Activated CD4-positive, alpha-beta T cell treated with anti-CD3 and anti-CD28 coated beads, Interleukin-2, amount 10 ng/mL, durations not matched to agents 24 days and 14 days (primary cell): ENCODE measurements at regions not wholly inside any gene's neighbourhood (a gene's known extent, or its start where the extent isn't known, plus 50 kb on each side); places are given as distances from the start of the nearest gene placed in this dataset.

ENCODE experiments used
- DNase-seq: peaks from one replicate; pipeline ENCODE4 v3.0.0; 2022
- H3K27ac Mint-ChIP-seq: one replicate; pipeline ENCODE4 v1.8.0; 2022; ENCODE audit warnings: mild to moderate bottlenecking, mixed read lengths
- H3K27me3 Mint-ChIP-seq: one replicate; pipeline ENCODE4 v1.8.0; 2022; ENCODE audit warnings: mixed read lengths
- H3K36me3 Mint-ChIP-seq: one replicate; pipeline ENCODE4 v1.8.0; 2022; ENCODE audit warnings: low read depth, mild to moderate bottlenecking, mixed read lengths
- H3K4me1 Mint-ChIP-seq: one replicate; pipeline ENCODE4 v1.8.0; 2021; ENCODE audit warnings: mixed read lengths
- H3K4me3 Mint-ChIP-seq: one replicate; pipeline ENCODE4 v1.8.0; 2022; ENCODE audit warnings: mild to moderate bottlenecking, moderate library complexity, mixed read lengths
- H3K9me3 Mint-ChIP-seq: one replicate; pipeline ENCODE4 v1.8.0; 2021; ENCODE audit warnings: mixed read lengths
- intact Hi-C: fragments of 100-400 bp; cut with micrococcal nuclease; formaldehyde crosslinking; loops from one replicate; pipeline ENCODE4 v1.15.1; 2023

DNA sequence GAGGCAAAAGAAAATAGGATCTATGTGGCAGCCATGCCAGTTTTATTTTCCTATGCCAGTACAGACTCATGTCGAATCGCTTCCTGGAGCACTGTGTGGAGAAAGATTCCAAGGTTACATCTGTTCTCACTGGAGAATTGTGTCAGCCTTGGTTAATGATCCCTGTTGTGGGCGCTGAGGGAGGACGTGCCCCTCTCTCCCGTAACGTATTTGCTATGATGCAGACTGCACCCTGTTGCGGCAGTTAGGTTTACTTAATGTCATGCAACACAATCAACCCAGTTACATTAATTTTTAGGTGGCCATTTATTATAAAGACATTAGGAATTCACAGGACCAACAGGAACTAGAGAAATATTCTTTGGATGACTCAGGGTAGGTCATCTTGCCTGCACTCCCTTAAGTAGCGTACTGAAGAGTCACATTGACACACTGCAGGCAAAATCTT lies 892.9 kb downstream of the EFNB2 start:
- H3K36me3 Mint-ChIP-seq = no peaks in the 10 kb centered on the region
- H3K4me3 Mint-ChIP-seq = no peak overlapping the region
- no peaks in the 10 kb centered on the region for H3K9me3 Mint-ChIP-seq
- no peak overlapping the region for H3K27ac Mint-ChIP-seq
- intact Hi-C loops = no loop called here
- no peak for DNase-seq
- H3K27me3 Mint-ChIP-seq = no peaks in the 10 kb centered on the region
- H3K4me1 Mint-ChIP-seq = no peaks in the 10 kb centered on the region

DNA sequence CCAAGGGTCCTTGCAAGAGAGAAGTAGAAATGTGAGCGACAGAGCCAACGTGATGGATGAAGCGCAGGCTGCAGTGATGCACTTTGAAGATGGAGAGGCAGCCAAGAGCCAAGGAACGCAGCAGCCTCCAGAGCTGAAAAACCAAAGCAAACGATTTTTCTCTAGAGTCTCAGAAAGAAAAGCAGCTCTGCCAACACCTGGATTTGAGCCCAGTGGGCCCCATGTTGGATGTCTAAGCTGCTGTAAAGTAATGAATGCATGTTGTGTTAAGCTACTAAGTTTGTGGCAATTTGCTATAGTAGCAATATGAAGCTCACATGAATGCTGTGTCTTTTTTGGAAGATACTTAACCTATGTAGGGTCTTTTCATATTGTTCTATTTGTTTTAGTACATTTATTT lies 894.3 kb downstream of the EFNB2 start:
- H3K36me3 Mint-ChIP-seq = no peaks in the 10 kb centered on the region
- no peak overlapping the region for H3K27ac Mint-ChIP-seq
- no peaks in the 10 kb centered on the region for H3K9me3 Mint-ChIP-seq
- intact Hi-C loops = no loop called here
- no peaks in the 10 kb centered on the region for H3K4me1 Mint-ChIP-seq
- H3K4me3 Mint-ChIP-seq = no peak overlapping the region
- H3K27me3 Mint-ChIP-seq = no peaks in the 10 kb centered on the region
- no peak for DNase-seq

GRCh38 chr13:105638426-105638825 lies 897.0 kb downstream of the EFNB2 start:
- Mint-ChIP-seq H3K27me3 (no peaks in the 10 kb centered on the region), H3K36me3 (no peaks in the 10 kb centered on the region), H3K27ac (no peak overlapping the region), H3K9me3 (no peaks in the 10 kb centered on the region), H3K4me3 (no peak overlapping the region), H3K4me1 (no peaks in the 10 kb centered on the region)
- DNase-seq = no peak
- intact Hi-C loops = no loop called here

DNA sequence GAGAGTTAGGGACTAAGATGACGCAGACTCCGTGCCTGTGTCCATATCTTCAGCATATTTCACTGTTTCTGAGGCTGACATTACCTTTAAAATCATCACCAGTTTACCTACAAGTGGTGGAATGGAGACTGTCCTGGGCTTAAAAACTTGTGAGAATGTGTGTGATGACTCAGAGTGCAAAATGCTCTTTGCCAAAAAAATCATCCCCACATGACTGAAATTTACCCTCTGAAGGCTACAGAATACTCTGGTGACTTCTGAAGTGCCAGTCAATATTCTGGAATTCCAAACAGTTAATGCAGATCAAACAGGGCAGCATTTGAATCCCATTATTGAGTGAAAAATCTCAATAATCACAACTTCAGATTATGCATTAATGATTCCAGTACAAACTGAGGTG lies 901.4 kb downstream of the EFNB2 start:
- no peaks in the 10 kb centered on the region for H3K9me3 Mint-ChIP-seq
- no peak overlapping the region for H3K27ac Mint-ChIP-seq
- intact Hi-C loops = no loop called here
- H3K4me1 Mint-ChIP-seq = no peaks in the 10 kb centered on the region
- no peaks in the 10 kb centered on the region for H3K36me3 Mint-ChIP-seq
- no peaks in the 10 kb centered on the region for H3K27me3 Mint-ChIP-seq
- no peak overlapping the region for H3K4me3 Mint-ChIP-seq
- no peak for DNase-seq

GRCh38 chr13:105630431-105630830 lies 905.0 kb downstream of the EFNB2 start:
- H3K4me1 Mint-ChIP-seq = no peaks in the 10 kb centered on the region
- H3K36me3 Mint-ChIP-seq = no peaks in the 10 kb centered on the region
- no peaks in the 10 kb centered on the region for H3K27me3 Mint-ChIP-seq
- no peak overlapping the region for H3K27ac Mint-ChIP-seq
- no peaks in the 10 kb centered on the region for H3K9me3 Mint-ChIP-seq
- no peak overlapping the region for H3K4me3 Mint-ChIP-seq
- DNase-seq = no peak
- intact Hi-C loops = no loop called here

DNA sequence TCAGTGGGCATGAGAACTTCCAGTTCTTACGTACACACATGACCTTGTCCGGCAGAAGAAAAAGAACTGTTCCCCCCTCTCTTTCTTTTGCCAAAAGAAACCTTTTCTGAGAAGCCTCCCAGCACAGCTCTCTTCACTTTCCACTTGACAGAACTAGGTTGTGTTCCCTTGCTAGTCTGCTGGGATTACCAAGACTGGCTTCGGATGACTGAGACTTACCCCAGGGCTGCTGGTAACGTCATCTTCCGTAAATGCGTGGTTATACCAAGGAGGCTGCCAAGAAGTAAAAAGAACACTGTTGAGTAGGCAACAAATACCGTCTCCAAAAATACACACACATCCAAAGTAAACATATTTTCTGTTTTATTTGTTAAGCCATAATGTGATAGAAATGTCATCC lies 908.2 kb downstream of the EFNB2 start:
- Mint-ChIP-seq H3K36me3 (no peaks in the 10 kb centered on the region), H3K4me1 (no peaks in the 10 kb centered on the region), H3K9me3 (no peaks in the 10 kb centered on the region), H3K27me3 (no peaks in the 10 kb centered on the region), H3K27ac (no peak overlapping the region), H3K4me3 (no peak overlapping the region)
- no peak for DNase-seq
- intact Hi-C loops = no loop called here

DNA sequence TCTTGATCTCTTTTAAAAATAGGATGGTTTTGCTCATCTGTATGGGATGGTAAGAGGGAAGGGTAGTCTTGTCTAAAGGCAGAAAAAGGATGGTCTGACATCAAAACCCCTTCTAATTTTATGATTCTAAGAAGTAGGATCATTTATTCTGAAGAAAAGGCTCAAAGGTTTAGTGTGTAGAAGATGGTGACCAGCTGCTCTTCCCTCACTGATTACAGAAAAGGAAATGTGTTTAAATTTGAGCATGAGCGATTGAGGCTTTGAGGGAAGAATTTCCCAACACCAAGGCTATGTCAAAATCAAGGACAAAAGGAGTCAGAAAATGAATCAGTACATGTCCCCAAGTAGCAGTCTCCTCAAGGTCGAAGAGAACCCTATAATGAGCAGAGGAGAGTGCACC lies 909.8 kb downstream of the EFNB2 start:
- Mint-ChIP-seq H3K9me3 (no peaks in the 10 kb centered on the region), H3K36me3 (no peaks in the 10 kb centered on the region), H3K4me1 (no peaks in the 10 kb centered on the region), H3K27ac (no peak overlapping the region), H3K4me3 (no peak overlapping the region), H3K27me3 (no peaks in the 10 kb centered on the region)
- intact Hi-C loops = no loop called here
- DNase-seq = no peak

- DNase-seq = no peak
- Mint-ChIP-seq H3K4me3 (no peak overlapping the region), H3K27me3 (no peaks in the 10 kb centered on the region), H3K9me3 (no peaks in the 10 kb centered on the region), H3K27ac (no peak overlapping the region), H3K4me1 (no peaks in the 10 kb centered on the region), H3K36me3 (no peaks in the 10 kb centered on the region)
- intact Hi-C loops = no loop called here
Measured at GRCh38 chr13:105616333-105617075, 919.0 kb downstream of the EFNB2 start.

DNA sequence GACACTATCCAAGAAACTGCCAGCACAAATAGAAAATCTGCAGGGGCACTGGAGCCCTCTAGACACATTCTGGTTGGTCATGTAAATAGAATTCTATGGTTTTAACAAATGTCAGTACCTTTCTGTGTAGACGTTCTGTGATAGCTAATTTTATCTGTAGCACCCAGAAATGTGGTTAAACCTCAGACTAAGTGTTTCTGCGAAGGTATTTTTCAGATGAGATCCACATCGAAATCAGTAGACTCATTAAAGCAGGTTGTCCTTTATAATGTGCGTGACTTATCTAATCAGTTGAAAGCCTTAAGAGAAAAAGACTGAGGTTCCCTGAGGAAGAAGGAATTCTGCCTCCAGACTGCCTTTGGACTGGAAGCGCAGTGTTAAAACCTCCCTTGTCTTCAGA lies 922.9 kb downstream of the EFNB2 start:
- intact Hi-C loops = no loop called here
- H3K4me1 Mint-ChIP-seq = no peaks in the 10 kb centered on the region
- no peaks in the 10 kb centered on the region for H3K9me3 Mint-ChIP-seq
- DNase-seq = no peak
- no peak overlapping the region for H3K27ac Mint-ChIP-seq
- no peak overlapping the region for H3K4me3 Mint-ChIP-seq
- H3K27me3 Mint-ChIP-seq = no peaks in the 10 kb centered on the region
- H3K36me3 Mint-ChIP-seq = no peaks in the 10 kb centered on the region

DNA sequence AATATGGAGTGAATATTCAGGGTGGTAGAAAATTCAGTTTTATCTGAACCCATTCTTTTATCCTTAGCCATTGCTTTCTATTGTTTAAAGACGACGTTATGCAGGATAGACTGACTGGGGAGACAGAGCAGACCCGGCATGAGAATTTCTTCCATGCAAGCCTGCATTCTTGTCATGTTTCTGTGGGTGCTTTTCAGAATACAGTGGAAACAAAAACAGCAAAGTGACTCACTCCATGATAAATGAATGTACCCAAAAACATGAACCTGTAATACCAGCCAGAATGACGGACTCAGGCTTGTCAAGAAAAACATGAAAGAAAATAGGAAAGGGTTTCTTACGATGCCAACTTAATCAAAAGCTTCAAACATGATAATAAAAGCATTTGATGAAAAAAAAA lies 924.0 kb downstream of the EFNB2 start:
- Mint-ChIP-seq H3K4me3 (no peak overlapping the region), H3K27me3 (no peaks in the 10 kb centered on the region), H3K27ac (no peak overlapping the region), H3K4me1 (no peaks in the 10 kb centered on the region), H3K9me3 (no peaks in the 10 kb centered on the region), H3K36me3 (no peaks in the 10 kb centered on the region)
- intact Hi-C loops = no loop called here
- no peak for DNase-seq

- H3K4me1 Mint-ChIP-seq = no peaks in the 10 kb centered on the region
- H3K27me3 Mint-ChIP-seq = no peaks in the 10 kb centered on the region
- no peak for DNase-seq
- H3K27ac Mint-ChIP-seq = no peak overlapping the region
- no peak overlapping the region for H3K4me3 Mint-ChIP-seq
- no peaks in the 10 kb centered on the region for H3K36me3 Mint-ChIP-seq
- intact Hi-C loops = no loop called here
- H3K9me3 Mint-ChIP-seq = no peaks in the 10 kb centered on the region
Measured at GRCh38 chr13:105608104-105608503, 927.4 kb downstream of the EFNB2 start.

DNA sequence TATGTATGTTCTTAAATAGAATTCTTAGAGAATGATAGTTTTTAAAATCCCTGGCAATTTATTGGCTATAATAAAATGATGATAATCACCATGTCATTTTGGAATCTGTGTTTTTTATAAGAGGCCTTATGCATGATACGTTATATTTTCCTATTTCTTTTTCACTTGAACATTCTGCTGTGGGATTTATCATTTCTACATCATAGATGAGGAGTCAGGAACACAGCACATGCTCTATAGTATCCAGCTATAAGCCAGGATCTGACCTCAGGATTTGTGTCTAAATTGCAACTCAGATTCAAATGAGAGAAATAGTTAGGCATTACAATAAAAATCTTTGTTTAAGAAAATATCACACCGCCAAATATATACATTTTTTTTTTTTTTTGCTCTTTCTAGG lies 928.0 kb downstream of the EFNB2 start:
- H3K36me3 Mint-ChIP-seq = no peaks in the 10 kb centered on the region
- H3K27ac Mint-ChIP-seq = no peak overlapping the region
- no peaks in the 10 kb centered on the region for H3K27me3 Mint-ChIP-seq
- H3K4me1 Mint-ChIP-seq = no peaks in the 10 kb centered on the region
- no peaks in the 10 kb centered on the region for H3K9me3 Mint-ChIP-seq
- no peak for DNase-seq
- intact Hi-C loops = no loop called here
- no peak overlapping the region for H3K4me3 Mint-ChIP-seq

GRCh38 chr13:105607016-105607415 lies 928.4 kb downstream of the EFNB2 start:
- intact Hi-C loops = no loop called here
- no peaks in the 10 kb centered on the region for H3K27me3 Mint-ChIP-seq
- no peaks in the 10 kb centered on the region for H3K36me3 Mint-ChIP-seq
- no peak for DNase-seq
- no peak overlapping the region for H3K27ac Mint-ChIP-seq
- no peak overlapping the region for H3K4me3 Mint-ChIP-seq
- H3K4me1 Mint-ChIP-seq = no peaks in the 10 kb centered on the region
- no peaks in the 10 kb centered on the region for H3K9me3 Mint-ChIP-seq

- Mint-ChIP-seq H3K4me3 (no peak overlapping the region), H3K27me3 (no peaks in the 10 kb centered on the region), H3K27ac (no peak overlapping the region), H3K36me3 (no peaks in the 10 kb centered on the region), H3K4me1 (no peaks in the 10 kb centered on the region), H3K9me3 (no peaks in the 10 kb centered on the region)
- intact Hi-C loops = no loop called here
- no peak for DNase-seq
Measured at GRCh38 chr13:105602956-105603670, 932.3 kb downstream of the EFNB2 start.
